GM18867 (cell line): ENCODE measurements at regions not wholly inside any gene's neighbourhood (a gene's known extent, or its start where the extent isn't known, plus 50 kb on each side); places are given as distances from the start of the nearest gene placed in this dataset.
A peak's percentile ranks its signal among the peaks of the same experiment; 100 is the strongest.

ENCODE experiments used
- ATAC-seq: cut with Tn5 transposase; IDR thresholded peaks from one replicate; pipeline ENCODE4 v1.9.1; 2021; ENCODE audit warnings: mild to moderate bottlenecking, moderate library complexity; ENCODE audit not compliant: unreplicated experiment

GRCh38 chr9:115209601-115210306 is 91.8 kb upstream of the TNC start:
- peak; percentile 49 for ATAC-seq

GRCh38 chr9:115210699-115211098 is 92.7 kb upstream of the TNC start:
- no peak for ATAC-seq

GRCh38 chr9:115211413-115212124 is 93.6 kb upstream of the TNC start:
- ATAC-seq = peak; percentile 61

- ATAC-seq = no peak
Measured at GRCh38 chr9:115212125-115212605, 94.2 kb upstream of the TNC start.

- ATAC-seq = no peak
Measured at GRCh38 chr9:115212832-115213231, 94.9 kb upstream of the TNC start.

DNA sequence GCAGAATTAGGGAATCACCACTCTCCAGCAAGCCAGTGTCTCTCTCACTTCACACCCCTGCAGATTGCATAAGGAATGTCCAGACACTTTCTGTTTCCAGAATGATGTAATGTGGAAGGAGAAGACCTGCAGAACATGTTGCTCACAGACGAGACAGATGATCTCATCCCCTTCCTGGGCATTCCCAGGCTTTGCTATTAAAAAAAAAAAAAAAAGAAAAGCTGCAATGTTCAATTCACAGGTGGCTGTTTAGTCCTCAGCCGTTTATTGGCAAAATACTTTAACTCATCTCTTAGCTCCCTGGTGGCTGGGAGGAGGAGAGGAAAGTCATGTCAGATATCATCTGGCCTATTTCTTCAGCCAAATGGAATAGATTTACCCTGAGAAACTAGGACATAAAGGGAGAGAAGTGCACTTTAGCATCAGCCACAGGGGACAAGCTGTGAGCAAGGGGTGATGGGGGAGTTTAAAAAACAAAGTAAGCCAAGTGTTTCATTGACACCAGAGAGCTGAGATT is 95.9 kb upstream of the TNC start:
- no peak for ATAC-seq

- ATAC-seq = no peak
Measured at GRCh38 chr9:115216873-115217272, 98.9 kb upstream of the TNC start.

- no peak for ATAC-seq
Measured at GRCh38 chr9:115220319-115221005, 102.5 kb upstream of the TNC start.

DNA sequence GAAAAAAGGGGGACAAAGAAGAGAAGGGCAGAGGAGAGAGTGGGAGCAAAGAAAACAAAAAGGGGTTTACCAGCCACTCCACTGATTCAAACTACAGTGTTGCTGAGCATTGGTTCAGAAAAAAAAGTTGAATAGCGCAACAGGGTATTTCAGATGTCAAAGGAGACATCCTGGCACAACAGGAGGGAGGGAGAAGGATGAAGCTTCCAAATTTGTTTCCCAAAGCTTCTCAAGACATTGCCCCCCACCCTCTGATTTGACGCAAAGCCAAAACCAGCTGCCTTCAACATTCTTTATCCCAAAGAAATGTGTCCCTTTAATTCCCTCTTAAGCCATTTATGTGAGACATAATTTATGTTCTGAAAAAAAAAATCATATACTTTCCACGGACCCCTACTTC is 105.5 kb upstream of the TNC start:
- no peak for ATAC-seq

- no peak for ATAC-seq
Measured at GRCh38 chr9:115225459-115226116, 107.6 kb upstream of the TNC start.

DNA sequence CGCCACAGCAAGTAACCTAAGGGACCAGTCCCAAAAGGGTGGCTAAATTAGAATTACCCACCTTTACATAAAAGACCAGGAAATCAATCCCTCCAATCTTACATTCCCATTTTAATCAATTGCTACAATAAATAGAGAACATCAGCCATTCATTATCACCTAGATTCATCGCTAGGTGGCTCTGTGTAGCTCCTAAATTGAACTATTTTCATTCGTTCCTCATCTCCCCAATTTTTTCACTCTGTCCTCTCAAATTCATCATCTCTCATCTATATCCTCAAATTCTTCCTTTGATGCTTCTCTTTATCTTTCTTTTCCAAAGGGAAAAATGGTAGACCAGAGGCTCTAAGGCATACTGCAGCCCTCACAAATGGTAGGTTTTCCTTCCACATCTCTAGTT is 108.2 kb upstream of the TNC start:
- no peak for ATAC-seq

DNA sequence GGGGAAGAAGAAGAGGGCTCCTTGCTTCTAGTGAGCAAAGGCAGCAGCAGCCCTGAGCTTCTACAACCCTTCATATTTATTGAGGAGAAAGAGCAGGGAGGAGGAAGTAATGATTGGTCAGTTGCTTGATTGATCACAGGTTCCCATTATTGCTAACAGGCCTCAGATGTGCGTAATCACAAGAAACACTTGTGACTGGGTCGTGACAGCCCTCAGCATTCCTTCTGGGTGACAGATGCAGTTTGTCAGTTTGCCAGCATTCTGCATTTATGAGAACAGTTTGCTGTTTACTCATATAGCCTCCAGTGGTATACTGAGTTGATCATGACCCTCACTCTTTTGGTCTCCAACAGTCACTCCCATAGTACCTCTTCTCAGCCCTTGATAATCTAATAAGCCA is 111.5 kb upstream of the TNC start:
- ATAC-seq = no peak

DNA sequence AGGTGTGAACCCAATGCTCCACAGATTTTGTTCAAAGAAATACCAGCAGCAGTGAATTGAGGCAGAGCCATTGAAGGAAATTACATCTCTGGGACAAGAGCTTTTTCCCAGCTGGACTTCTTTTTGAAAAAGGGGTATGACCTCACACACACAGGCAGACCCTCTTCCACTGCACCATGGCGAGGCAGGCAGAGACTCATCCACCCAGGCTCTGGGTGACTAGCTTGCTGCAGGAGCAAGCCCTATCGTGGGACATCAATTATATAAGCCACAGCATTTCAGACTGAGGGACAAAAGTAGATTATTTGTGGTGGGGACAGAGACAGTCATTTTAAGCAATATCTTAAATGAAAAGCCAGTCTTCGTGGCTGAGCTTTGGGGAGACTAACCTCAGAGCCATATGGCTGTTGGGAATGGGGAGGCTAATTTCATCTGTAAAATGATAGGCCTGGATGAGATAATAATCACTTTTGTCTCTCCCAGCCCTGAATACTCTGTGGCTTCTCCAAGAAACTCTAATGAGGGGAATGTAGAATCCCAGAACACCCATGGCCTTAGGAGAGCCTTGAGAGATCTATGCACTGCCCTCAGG is 113.1 kb upstream of the TNC start:
- ATAC-seq = no peak

DNA sequence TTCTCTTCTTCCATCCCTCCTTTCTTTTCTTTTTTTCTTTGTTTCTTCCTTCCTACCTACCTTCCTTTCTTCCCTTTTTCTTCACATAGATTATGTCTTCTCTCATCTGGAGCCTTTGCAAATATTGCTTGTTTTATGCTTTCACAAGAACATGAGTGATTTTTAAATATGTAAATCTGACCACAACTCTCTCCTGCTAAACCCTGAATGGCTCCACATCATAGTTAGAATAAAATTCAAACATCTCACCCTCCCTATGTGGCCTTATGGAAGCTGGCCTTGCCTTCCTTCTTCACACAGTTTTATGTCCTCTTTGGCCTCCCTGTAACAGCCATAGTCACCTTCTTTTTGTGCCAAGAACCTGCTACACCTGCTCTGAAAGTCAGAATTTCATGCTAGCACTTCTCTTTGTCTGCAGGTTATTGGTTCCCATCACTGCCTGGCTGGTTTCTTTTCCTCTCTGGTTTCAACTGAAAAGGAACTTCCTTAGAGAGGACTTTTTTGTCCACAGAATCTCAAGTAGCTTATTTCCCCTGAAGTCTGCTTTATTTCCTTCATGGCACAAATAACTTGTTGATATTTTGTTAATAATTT is 114.3 kb upstream of the TNC start:
- ATAC-seq = no peak

DNA sequence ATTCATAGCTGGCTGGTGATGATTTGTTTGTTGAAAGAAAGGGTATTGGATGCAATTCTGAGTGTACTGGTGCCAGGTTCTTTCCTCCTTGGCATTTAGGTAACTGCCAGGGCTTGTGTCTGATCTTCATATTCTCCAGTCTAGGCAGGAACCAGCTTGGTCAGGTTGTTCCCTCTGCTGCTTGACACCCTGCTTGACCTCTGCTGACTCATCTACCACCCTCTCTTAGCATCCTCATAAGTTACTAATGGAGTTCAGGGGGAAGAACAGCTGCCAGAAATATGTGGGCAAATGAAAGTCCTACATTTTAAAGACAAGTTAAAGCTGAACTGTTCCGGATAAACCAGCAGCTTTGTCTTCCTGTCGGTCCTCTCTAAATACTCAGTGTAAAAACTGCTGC is 116.1 kb upstream of the TNC start:
- no peak for ATAC-seq

DNA sequence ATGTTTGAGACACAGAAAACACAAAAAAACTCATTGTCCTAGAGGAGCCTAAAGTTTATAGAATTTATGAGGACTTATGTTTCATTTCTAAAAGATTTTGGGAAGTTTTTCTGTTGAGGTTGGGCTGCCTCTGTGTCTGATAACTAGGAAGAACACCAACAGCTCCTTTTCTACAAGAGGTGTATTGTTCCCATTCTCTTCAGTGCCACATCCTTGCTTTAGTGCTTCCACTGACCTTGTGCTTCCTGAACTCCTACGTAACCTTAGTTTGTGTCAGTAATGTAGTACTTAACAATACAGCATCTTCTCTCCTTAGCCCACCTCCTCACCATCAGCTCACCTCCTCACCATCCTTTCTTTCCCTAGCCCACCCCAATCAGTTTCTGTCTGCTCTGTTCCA is 117.3 kb upstream of the TNC start:
- ATAC-seq = no peak

- no peak for ATAC-seq
Measured at GRCh38 chr9:115237385-115237998, 119.5 kb upstream of the TNC start.

GRCh38 chr9:115240676-115241075 is 122.7 kb upstream of the TNC start:
- no peak for ATAC-seq

GRCh38 chr9:115241641-115242040 is 123.7 kb upstream of the TNC start:
- no peak for ATAC-seq

DNA sequence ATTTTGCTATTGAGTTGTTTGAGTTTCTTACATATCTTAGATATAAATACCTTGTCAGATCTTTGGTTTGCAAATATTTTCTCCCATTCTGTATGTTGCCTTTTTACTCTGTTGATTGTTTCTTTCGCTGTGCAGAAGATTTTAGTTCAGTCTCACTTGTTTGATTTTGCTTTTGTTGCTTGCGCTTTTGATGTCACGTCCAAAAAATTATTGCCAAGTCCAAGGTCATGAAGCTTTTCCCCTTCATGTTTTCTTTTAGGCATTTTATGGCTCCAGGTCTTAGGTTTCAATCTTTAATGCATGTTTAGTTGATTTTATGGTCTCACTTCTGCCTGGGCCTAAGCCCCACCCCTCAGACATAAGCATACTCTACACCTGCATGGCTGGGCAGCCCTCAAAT is 131.5 kb upstream of the TNC start:
- no peak for ATAC-seq
